GM08714 (cell line): ENCODE measurements at regions not wholly inside any gene's neighbourhood (a gene's known extent, or its start where the extent isn't known, plus 50 kb on each side); places are given as distances from the start of the nearest gene placed in this dataset.
"Not testable (repeated sequence)": the region's sequence is repeated elsewhere in the genome, so short reads cannot be mapped to it uniquely, and the experiment has no call there.

Experiments
- H3K4me3 ChIP-seq: fragments of 200-500 bp; sonication (Bioruptor generic); 2 replicates; pipeline ENCODE4 v1.5.1; 2014; ENCODE audit warnings: mild to moderate bottlenecking, low read length, inconsistent platforms
- ZNF274 ChIP-seq: IDR thresholded peaks from 2 replicates; pipeline ENCODE4 v1.6.1; 2012; ENCODE audit warnings: mild to moderate bottlenecking, low read depth, low read length

DNA sequence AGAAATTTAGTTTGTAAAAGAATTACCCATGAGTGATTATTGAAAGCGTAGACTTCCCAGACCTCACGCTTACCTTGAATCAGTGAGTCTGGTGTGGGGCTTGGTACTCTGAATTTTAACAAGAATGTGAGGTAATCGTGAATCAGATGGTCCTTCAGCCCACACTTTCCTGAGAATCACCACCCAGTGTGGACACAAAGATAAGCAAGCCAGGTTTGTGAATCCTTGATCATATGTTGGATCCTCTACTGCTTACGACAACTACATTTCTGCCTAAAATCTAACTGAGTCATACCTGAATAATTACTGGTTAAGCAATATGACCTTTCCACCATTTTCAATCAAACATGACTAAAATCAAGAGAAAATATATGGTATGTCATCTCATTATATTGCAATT lies 589.3 kb downstream of the TFAP2A start:
- no peak for TF ChIP-seq ZNF274
- no peak overlapping the region for H3K4me3 ChIP-seq

DNA sequence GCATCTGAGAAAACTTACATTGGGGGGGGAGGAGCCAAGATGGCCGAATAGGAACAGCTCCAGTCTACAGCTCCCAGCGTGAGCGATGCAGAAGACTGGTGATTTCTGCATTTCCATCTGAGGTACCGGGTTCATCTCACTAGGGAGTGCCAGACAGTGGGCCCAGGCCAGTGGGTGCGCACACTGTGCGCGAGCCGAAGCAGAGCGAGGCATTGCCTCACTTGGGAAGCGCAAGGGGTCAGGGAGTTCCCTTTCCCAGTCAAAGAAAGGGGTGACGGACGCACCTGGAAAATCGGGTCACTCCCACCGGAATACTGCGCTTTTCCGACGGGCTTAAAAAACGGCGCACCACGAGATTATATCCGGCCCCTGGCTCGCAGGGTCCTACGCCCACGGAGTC lies 604.1 kb downstream of the TFAP2A start:
- H3K4me3 ChIP-seq: not testable (repeated sequence)

DNA sequence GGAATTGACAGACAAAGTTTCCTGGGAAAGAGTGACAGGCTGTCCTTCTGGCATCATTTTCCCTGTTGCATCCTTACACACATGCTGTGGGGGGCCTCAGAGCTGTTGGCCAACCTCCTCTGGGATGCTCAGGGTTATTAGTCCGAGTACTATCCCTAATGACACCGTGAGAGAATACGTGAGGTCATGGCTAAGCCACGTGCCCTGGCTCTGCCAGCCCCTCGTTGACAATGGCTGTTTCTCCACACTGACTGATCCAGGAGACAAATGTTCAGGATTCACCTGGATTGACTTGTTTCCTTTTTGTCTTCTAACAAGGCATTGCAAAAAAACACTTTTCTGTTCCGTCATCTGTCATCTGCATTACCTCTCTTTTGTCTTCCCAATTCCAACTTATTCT lies 604.6 kb downstream of the TFAP2A start:
- H3K4me3 ChIP-seq: no peak overlapping the region
- TF ChIP-seq ZNF274: no peak

DNA sequence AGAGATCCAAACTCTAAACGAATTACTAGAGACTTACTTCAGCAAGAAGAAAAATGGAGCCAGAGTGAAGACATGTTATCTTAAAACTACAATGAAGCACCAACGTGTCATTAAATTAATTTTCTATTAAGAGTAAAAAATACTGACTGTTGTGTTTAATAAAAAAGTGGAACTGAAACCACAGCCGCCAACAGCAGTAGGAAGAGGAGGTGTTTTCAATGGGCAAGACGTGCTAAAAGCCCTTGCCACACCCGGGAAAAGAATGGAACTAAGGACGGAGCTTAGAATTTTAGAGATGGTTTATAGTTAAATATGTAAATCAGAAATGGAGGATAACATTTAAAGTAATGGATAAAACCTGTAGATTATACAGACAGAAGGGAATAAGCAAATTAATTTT lies 608.7 kb downstream of the TFAP2A start:
- no peak overlapping the region for H3K4me3 ChIP-seq
- TF ChIP-seq ZNF274: no peak

DNA sequence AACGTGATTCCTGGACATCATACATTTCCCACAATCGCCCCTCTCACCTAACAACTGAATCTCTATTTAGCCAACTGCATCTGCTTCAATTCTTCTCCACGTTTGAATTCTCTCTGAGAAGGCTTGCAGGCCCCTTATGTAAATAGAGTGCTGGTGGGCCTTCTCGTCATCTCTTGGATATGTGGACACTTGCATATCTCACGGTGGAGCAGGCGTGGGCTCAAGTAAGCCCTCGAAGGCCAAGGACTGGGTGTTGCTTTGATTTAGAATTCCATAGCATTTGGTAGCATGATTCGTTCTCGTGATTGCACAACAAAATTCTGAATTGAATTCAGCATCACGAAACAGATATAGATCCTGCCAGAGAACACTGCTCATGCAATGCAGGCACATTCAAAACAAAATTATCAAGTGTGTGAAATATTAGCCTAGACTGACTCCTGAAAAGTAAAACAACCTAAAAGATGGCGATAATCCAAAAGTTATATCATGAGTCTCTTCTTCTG lies 613.6 kb downstream of the TFAP2A start:
- TF ChIP-seq ZNF274: no peak
- H3K4me3 ChIP-seq: no peak overlapping the region

DNA sequence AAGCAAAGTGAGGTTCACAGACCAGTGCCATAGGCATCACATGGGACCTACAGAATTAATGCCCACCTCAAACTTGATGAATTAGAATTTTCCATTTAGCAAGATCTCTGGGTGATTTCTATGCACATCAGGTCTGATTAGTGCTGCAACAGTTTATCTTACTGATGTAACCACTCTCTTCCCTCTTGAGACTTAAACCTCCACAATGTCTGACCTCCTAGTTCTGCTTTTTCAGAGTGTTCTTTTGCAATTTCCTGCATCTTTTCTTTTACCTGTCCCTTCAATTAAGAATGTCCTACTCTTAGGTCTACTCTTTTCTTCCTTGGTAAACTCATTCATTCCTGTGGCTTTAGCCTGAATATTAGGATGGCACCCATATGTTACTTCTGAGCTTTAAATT lies 615.3 kb downstream of the TFAP2A start:
- no peak for TF ChIP-seq ZNF274
- H3K4me3 ChIP-seq: no peak overlapping the region

DNA sequence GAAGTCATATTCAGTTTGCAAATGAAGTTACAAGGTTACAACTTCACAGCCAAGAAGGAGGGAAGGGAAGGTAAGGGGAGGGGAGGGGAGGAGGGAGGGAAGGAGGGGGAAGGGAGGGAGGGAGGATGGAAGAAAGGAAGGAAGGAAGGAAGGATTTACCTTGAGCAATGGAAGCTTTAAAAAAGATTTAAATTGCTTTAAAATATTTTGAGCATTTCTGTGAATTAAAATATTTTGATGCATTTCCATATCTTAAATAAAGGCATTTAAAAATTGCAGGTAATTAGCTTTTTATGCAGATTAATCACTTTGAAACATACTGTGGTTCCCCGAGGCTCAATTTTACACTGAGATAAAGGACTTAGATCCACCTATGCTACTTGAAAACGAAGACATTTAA lies 618.0 kb downstream of the TFAP2A start:
- H3K4me3 ChIP-seq: no peak overlapping the region
- no peak for TF ChIP-seq ZNF274

DNA sequence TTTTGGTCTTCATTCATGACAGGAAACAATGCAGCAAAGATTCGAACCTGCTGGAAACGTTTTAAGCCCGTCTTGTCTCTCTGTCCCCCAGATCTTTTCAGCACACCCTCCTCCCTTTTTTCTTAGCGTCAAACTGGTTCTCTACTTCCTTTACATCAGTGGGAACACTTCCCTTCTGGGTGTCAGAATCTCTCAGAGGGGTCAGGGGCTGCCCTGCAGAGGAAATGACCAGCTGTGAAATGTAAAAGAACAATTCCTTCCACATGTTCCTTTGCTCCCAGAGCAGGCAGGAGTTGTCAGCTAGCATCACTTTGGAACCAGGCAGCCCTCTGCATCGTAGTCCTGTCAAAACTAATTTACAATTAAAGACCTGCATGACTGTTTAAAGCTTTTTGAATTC lies 619.0 kb downstream of the TFAP2A start:
- TF ChIP-seq ZNF274: no peak
- no peak overlapping the region for H3K4me3 ChIP-seq

DNA sequence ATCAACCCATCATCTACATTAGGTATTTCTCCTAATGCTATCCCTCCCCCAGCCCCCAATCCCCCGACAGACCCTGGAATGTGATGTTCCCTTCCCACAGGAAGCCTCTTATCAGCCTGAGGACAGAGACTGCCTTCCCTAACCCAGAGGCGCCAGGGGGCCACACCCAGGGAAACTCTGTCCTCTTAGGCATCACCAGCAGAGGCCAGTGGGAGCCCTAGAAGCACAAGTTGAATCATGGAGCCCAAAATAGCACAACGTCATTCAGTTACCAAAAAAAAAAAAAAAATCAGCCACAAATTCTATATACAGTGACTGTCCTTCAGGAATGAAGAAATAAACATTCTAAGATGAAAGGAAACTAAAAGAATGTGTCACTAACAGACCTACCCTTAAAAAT lies 625.7 kb downstream of the TFAP2A start:
- no peak for TF ChIP-seq ZNF274
- H3K4me3 ChIP-seq: no peak overlapping the region

DNA sequence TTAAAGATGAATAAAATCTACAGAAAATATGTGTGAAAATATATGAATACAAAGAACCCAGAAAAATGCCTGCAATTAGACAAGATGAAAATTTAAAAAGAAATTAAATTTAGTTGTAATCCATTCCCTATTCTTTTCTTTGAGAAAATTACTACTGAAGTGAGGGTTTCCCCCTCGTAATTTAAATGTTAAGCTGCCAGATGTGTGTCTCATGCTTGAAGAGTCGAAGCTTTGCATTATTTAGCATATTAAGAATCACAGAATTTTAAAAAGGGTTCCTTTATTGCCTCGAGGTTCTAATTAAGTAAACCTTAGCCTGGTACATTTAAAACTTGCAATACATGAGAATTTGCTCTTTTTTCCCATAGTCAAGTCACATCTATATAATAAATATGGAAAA lies 630.1 kb downstream of the TFAP2A start:
- TF ChIP-seq ZNF274: no peak
- no peak overlapping the region for H3K4me3 ChIP-seq

DNA sequence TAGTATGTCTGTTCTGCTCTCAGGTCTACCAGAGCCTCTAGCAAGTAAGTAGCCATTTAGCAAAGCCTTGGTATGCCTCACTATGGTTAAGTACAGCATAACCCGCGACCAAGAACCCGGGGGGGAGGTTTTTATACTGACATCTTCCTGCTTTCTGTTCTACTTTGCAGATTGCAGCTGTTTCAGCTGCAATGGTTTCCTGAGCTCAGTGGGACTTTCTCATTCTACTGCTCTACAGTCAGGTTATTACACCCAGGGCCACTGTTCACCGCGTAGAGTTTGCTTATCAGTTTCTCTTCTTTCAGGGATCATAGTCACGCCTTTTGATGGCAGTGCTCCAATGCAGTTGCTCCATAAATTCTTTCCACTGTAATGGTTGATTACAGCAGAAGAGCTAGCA lies 631.3 kb downstream of the TFAP2A start:
- no peak overlapping the region for H3K4me3 ChIP-seq
- TF ChIP-seq ZNF274: no peak

DNA sequence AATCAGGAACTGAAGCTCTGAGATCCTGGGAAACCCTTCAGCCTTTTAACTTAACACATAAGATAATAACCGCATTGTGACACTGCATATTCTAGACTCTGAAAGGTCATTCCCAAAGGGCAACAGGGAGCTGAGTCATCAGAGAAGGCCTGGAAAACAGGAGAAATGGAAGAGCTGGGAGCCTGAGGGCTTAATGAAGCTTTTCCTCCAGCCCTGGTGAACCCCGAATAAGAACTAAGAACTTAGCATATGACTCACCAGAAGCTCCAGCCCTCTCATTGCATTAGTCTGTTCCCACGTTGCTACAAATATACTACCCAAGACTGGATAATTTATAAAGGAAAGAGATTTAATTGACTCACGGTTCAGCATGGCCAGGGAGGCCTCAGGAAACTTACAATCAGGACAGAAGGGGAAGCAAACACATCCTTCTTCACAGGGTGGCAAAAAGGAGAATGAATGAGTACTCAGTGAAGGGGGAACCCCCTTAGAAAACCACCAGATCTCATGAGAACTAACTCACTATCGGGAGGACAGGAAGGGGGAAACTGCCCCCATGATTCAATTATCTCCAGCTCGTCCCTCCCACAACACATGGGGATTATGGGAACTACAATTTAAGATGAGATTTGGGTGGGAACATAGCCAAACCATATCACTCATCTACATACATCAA lies 648.5 kb downstream of the TFAP2A start:
- H3K4me3 ChIP-seq: peak overlapping the region; percentile 20
- no peak for TF ChIP-seq ZNF274

DNA sequence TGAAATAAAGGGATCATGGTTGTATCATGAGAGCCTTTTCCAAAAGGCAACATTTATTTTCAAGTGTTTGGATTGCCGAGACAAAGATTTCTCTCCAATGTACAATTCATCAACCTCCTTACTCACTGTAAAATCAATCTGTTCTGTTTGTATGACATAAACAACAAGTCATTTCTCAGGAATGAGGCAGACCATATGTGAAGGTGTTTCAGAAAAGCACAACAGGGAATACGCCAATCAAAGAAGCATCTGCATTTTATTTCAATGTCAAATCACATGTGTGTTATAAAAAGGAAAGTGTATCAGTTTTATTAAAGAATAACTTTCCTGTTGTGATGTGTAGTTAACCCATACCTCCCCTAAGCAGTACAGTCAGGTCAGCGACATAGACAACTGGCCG lies 653.7 kb downstream of the TFAP2A start:
- TF ChIP-seq ZNF274: no peak
- no peak overlapping the region for H3K4me3 ChIP-seq

DNA sequence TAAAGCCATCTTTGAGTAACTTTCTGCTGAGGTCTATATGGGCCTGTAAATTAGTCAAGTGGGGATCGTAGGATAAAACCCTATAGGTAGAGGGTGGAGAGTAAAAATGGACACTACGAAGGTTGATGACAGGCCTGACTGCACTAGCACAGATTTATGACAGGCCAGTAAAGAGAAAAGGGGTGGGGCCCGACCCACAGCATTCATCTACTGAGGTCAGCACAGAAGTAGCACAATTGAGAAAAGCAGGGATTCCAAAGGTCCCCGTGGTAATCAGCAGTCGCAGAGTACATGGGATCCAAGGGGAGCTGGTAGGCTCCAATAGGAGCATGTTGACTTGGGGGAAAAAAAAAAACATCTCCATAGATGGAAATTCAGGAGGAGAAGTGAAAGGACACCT lies 660.4 kb downstream of the TFAP2A start:
- no peak overlapping the region for H3K4me3 ChIP-seq
- TF ChIP-seq ZNF274: no peak

DNA sequence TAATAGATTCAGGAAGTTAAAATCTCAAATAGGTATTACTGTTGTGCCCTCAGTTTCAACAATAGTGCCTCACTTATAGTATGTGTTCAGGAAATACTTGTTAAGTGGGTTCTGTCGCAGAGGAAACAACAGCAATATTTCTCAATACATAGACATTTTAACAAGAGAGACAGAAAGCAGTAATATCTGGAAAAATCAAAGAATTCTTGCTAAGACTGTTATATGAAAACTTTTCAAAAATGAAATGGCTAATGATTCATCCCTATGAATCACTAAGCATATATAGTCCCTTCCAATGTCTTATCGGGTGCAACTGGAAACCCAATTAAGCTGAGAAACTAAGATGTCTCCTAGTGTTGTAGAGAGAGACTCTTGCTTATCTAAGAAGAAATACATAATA lies 668.9 kb downstream of the TFAP2A start:
- no peak for TF ChIP-seq ZNF274
- H3K4me3 ChIP-seq: no peak overlapping the region

DNA sequence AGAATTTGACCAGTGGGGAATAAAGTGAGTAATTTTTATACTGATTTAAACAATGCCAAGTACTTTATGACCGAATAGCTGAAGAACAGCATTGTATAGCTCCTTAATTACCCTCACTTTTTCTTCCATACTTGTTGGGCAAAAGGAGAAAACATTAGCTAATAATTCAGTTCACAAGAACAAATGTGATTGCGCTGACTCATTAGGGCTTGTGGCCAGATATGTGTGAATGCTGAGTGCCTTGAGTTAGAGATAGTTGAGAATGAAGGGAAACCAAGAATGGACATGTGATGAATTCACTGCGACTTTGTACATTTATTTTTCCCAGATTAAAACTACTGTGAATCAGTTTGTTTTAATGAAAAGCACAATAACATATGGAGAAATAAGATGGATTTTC lies 669.4 kb downstream of the TFAP2A start:
- no peak for TF ChIP-seq ZNF274
- H3K4me3 ChIP-seq: no peak overlapping the region
